EH (cell line): ENCODE measurements at regions not wholly inside any gene's neighbourhood (a gene's known extent, or its start where the extent isn't known, plus 50 kb on each side); places are given as distances from the start of the nearest gene placed in this dataset.

Experiments
- DNase-seq: peaks from one replicate; pipeline ENCODE4 v3.0.0-alpha.2; 2015; ENCODE audit warnings: low read depth

GRCh38 chr5:2238732-2239131 is 356.0 kb upstream of the IRX4 start:
- no peak for DNase-seq

GRCh38 chr5:2227433-2227832 is 344.7 kb upstream of the IRX4 start:
- DNase-seq: no peak

GRCh38 chr5:2224689-2225088 is 342.0 kb upstream of the IRX4 start:
- DNase-seq: no peak

- no peak for DNase-seq
Observed at GRCh38 chr5:2223303-2223702, 340.6 kb upstream of the IRX4 start.

- no peak for DNase-seq
Observed at GRCh38 chr5:2222246-2222992, 339.7 kb upstream of the IRX4 start.

GRCh38 chr5:2221450-2221849 is 338.7 kb upstream of the IRX4 start:
- DNase-seq: no peak

- DNase-seq: no peak
Observed at GRCh38 chr5:2220741-2221140, 338.0 kb upstream of the IRX4 start.

GRCh38 chr5:2219149-2219776 is 336.5 kb upstream of the IRX4 start:
- DNase-seq: no peak

GRCh38 chr5:2217219-2217618 is 334.5 kb upstream of the IRX4 start:
- DNase-seq: no peak

GRCh38 chr5:2214910-2215590 is 332.3 kb upstream of the IRX4 start:
- DNase-seq: no peak

GRCh38 chr5:2213121-2213730 is 330.5 kb upstream of the IRX4 start:
- DNase-seq: no peak

GRCh38 chr5:2212481-2212880 is 329.8 kb upstream of the IRX4 start:
- DNase-seq: no peak

- no peak for DNase-seq
Observed at GRCh38 chr5:2208239-2208544, 325.5 kb upstream of the IRX4 start.

- DNase-seq: no peak
Observed at GRCh38 chr5:2207416-2208238, 324.9 kb upstream of the IRX4 start.

GRCh38 chr5:2207109-2207399 is 324.3 kb upstream of the IRX4 start:
- no peak for DNase-seq

GRCh38 chr5:2206293-2207108 is 323.8 kb upstream of the IRX4 start:
- no peak for DNase-seq

- no peak for DNase-seq
Observed at GRCh38 chr5:2205596-2206226, 323.0 kb upstream of the IRX4 start.

- DNase-seq: no peak
Observed at GRCh38 chr5:2205185-2205585, 322.5 kb upstream of the IRX4 start.

- DNase-seq: no peak
Observed at GRCh38 chr5:2204366-2205184, 321.9 kb upstream of the IRX4 start.

- DNase-seq: no peak
Observed at GRCh38 chr5:2203774-2204173, 321.0 kb upstream of the IRX4 start.
